HCT116 (cell line): ENCODE measurements at regions not wholly inside any gene's neighbourhood (a gene's known extent, or its start where the extent isn't known, plus 50 kb on each side); places are given as distances from the start of the nearest gene placed in this dataset.

Source experiments
- ATAC-seq: fragments of 200-7000 bp; cut with Tn5 transposase; 2 replicates; pipeline ENCODE4 v1.9.1; 2020; ENCODE audit warnings: mild to moderate bottlenecking, moderate library complexity
- BruUV-seq: library from RNA; stranded (reverse); fragments of 400-500 nt; replicated peaks from 2 replicates; lab custom pipeline; 2021; lab: Mats Ljungman, UMichigan
- CTCF ChIA-PET: fragments of 300-600 bp; sonication (Branson Sonifier 250); formaldehyde crosslinking; loops from one replicate; lab custom pipeline; 2021; ENCODE audit warnings: antibody characterized with exemption; lab: Charles Lee
- POLR2A ChIA-PET: fragments of 300-600, 350-600 bp; sonication (Branson Sonifier 250); formaldehyde crosslinking; loops from one replicate; lab custom pipeline; 2021; ENCODE audit warnings: antibody characterized with exemption; lab: Charles Lee
- RAD21 ChIA-PET, 2 experiments: fragments of 300-600 bp; sonication (Branson Sonifier 250); formaldehyde crosslinking; loops; one replicate each; lab custom pipeline; 2023; ENCODE audit warnings: low total read pairs in 2 of 2; ENCODE audit not compliant: uncharacterized antibody in 2 of 2, unreplicated experiment in 2 of 2, low non-redundant PET in 1 of 2; lab: Charles Lee
- DNase-seq: peaks from one replicate; pipeline ENCODE4 v3.0.0-alpha.2; 2010; ENCODE audit warnings: low read depth, low spot score
- H2AFZ ChIP-seq: fragments of 200-600 bp; shearing (Covaris generic), sonication (generic); 2 replicates; pipeline ENCODE4 v1.6.1; 2017; ENCODE audit warnings: low read depth, mixed run types, mixed read lengths, antibody characterized with exemption, low read length; ENCODE audit not compliant: poor library complexity, severe bottlenecking
- H3K27ac ChIP-seq: 2 replicates; pipeline ENCODE4 v1.5.1; 2012; ENCODE audit warnings: low read depth, low read length
- H3K27me3 ChIP-seq: fragments of 200-600 bp; sonication (generic); 2 replicates; pipeline ENCODE4 v1.6.1; 2016; ENCODE audit warnings: mixed run types, low read length, mixed read lengths; ENCODE audit not compliant: insufficient read depth
- H3K36me3 ChIP-seq, 2 experiments: fragments of 200-500 bp in 1 of 2; fragments of 200-600 bp in 1 of 2; sonication (Bioruptor generic) in 1 of 2; sonication (generic) in 1 of 2; 2 replicates each; pipeline versions ENCODE4 v1.5.1 to v1.6.1; 2014 to 2016; ENCODE audit warnings: low read length in 2 of 2, inconsistent platforms in 1 of 2, mixed read lengths in 1 of 2, mixed run types in 1 of 2; ENCODE audit not compliant: insufficient read depth in 2 of 2, control insufficient read depth in 1 of 2
- H3K4me1 ChIP-seq, 2 experiments: fragments of 200-600 bp in 1 of 2; sonication (generic) in 1 of 2; 2 replicates each; pipeline versions ENCODE4 v1.5.1 to v1.6.1; 2012 to 2017; ENCODE audit warnings: low read length in 2 of 2, inconsistent platforms in 1 of 2, mild to moderate bottlenecking in 1 of 2, mixed read lengths in 1 of 2, mixed run types in 1 of 2, moderate library complexity in 1 of 2; ENCODE audit not compliant: insufficient read depth in 2 of 2, control insufficient read depth in 1 of 2
- H3K4me2 ChIP-seq: fragments of 200-600 bp; sonication (generic); 2 replicates; pipeline ENCODE4 v1.6.1; 2017; ENCODE audit warnings: mixed run types, low read length, mixed read lengths
- H3K4me3 ChIP-seq, 2 experiments: fragments of 200-600 bp in 1 of 2; sonication (generic) in 1 of 2; replicated peaks in 1 of 2; 2 replicates each; pipeline ENCODE4 v1.5.1; 2011 to 2016; ENCODE audit warnings: low read length in 2 of 2, control low read depth in 1 of 2, low read depth in 1 of 2, mild to moderate bottlenecking in 1 of 2, mixed read lengths in 1 of 2, mixed run types in 1 of 2
- H3K79me2 ChIP-seq: fragments of 200-600 bp; sonication (generic); 2 replicates; pipeline ENCODE4 v1.6.1; 2017; ENCODE audit warnings: mild to moderate bottlenecking, mixed run types, low read length, moderate library complexity, mixed read lengths; ENCODE audit not compliant: insufficient read depth
- H3K9ac ChIP-seq: fragments of 200-600 bp; sonication (generic); 2 replicates; pipeline ENCODE4 v1.6.1; 2016; ENCODE audit warnings: low read length, mixed read lengths
- H3K9me2 ChIP-seq: fragments of 200-600 bp; sonication (generic), shearing (Covaris generic); 2 replicates; pipeline ENCODE4 v1.6.1; 2017; ENCODE audit warnings: mixed run types, mild to moderate bottlenecking, moderate library complexity; ENCODE audit not compliant: insufficient read depth
- H3K9me3 ChIP-seq, 2 experiments: fragments of 200-500 bp in 1 of 2; fragments of 200-600 bp in 1 of 2; sonication (Bioruptor generic) in 1 of 2; sonication (generic) in 1 of 2; 2 replicates each; pipeline ENCODE4 v1.6.1; 2014 to 2017; ENCODE audit warnings: low read length in 2 of 2, mixed read lengths in 2 of 2, inconsistent platforms in 1 of 2, low read depth in 1 of 2, mild to moderate bottlenecking in 1 of 2, mixed run types in 1 of 2, moderate library complexity in 1 of 2; ENCODE audit not compliant: control insufficient read depth in 1 of 2, insufficient read depth in 1 of 2
- H4K20me1 ChIP-seq: fragments of 200-600 bp; sonication (generic), shearing (Covaris generic); 2 replicates; pipeline ENCODE4 v1.6.1; 2017; ENCODE audit warnings: mixed run types, mild to moderate bottlenecking, moderate library complexity; ENCODE audit not compliant: insufficient read depth
- CBX3 ChIP-seq: IDR thresholded peaks from 2 replicates; pipeline ENCODE4 v1.6.1; 2012; ENCODE audit warnings: low read depth
- EGR1 ChIP-seq: IDR thresholded peaks from 2 replicates; pipeline ENCODE4 v1.6.1; 2012; ENCODE audit warnings: low read depth
- EZH2 ChIP-seq: fragments of 200-600 bp; sonication (generic); IDR thresholded peaks from 2 replicates; pipeline ENCODE4 v1.6.1; 2017; ENCODE audit warnings: antibody characterized with exemption, mixed run types
- EZH2phosphoT487 ChIP-seq: fragments of 200-600 bp; IDR thresholded peaks from 2 replicates; pipeline ENCODE4 v1.6.1; 2018; ENCODE audit warnings: antibody characterized with exemption, borderline replicate concordance
- JUND ChIP-seq: IDR thresholded peaks from 2 replicates; pipeline ENCODE4 v1.6.1; 2012
- POLR2AphosphoS5 ChIP-seq: IDR thresholded peaks from 2 replicates; pipeline ENCODE4 v1.6.1; 2011; ENCODE audit warnings: mild to moderate bottlenecking, low read depth, low read length, moderate library complexity
- RAD21 ChIP-seq: IDR thresholded peaks from 2 replicates; pipeline ENCODE4 v1.6.1; 2012; ENCODE audit warnings: low read depth, mild to moderate bottlenecking
- SIN3A ChIP-seq: IDR thresholded peaks from 2 replicates; pipeline ENCODE4 v1.6.1; 2012; ENCODE audit warnings: low read depth
- SP1 ChIP-seq: IDR thresholded peaks from 2 replicates; pipeline ENCODE4 v1.6.1; 2012; ENCODE audit warnings: low read depth
- SRF ChIP-seq: IDR thresholded peaks from 2 replicates; pipeline ENCODE4 v1.6.1; 2012; ENCODE audit warnings: low read depth
- TCF7L2 ChIP-seq: IDR thresholded peaks from 2 replicates; pipeline ENCODE4 v1.7.0; 2011; ENCODE audit warnings: borderline replicate concordance, inconsistent platforms; ENCODE audit not compliant: insufficient read depth, insufficient read length; ENCODE audit errors: extremely low read depth
- YY1 ChIP-seq: IDR thresholded peaks from 2 replicates; pipeline ENCODE4 v1.6.1; 2011; ENCODE audit warnings: low read length, low read depth, moderate library complexity, mild to moderate bottlenecking; ENCODE audit not compliant: insufficient replicate concordance; ENCODE audit errors: extremely low read depth
- ZFX ChIP-seq: fragments of 450-650 bp; IDR thresholded peaks from 2 replicates; pipeline ENCODE4 v1.6.1; 2017
- ZNF274 ChIP-seq: fragments of 200-500 bp; sonication (Bioruptor generic); IDR thresholded peaks from 2 replicates; pipeline ENCODE4 v1.6.1; 2014; ENCODE audit warnings: mild to moderate bottlenecking, low read depth, low read length, inconsistent platforms
- intact Hi-C: fragments of 100-400 bp; cut with micrococcal nuclease; formaldehyde crosslinking; loops from 2 replicates; pipeline ENCODE4 v1.10.0; 2022
- TF ChIP-seq, protein P1 (sequence below): IDR thresholded peaks from 2 replicates; pipeline ENCODE4 v1.6.1; 2011; ENCODE audit warnings: mild to moderate bottlenecking, low read length, moderate library complexity; ENCODE audit not compliant: insufficient replicate concordance; ENCODE audit errors: extremely low read depth
- TF ChIP-seq, protein P2 (sequence below): IDR thresholded peaks from 2 replicates; pipeline ENCODE4 v1.6.1; 2012
- TF ChIP-seq, protein P3 (sequence below): IDR thresholded peaks from 2 replicates; pipeline ENCODE4 v1.6.1; 2012

DNA sequence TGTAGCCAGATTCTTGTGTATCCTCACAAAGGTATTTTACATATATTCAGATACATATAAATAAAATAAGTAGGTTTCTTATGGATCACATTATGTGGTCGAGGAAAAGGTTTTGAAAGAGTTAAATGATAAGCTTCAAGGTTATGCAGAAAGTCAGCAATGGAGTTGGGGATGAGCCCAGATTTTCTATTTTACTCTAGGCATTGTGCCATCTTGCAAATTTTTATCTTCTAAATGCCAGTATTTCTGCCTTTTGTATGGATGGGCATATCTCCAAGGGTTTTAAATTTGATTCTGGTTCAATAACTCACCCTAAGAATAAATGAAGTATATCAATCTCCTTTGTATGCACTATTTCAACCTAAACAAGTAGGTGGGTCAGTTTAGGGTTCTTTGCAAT, 410.7 kb downstream of the DMRTA1 start:
- H3K79me2 ChIP-seq = no peaks in the 10 kb centered on the region
- ChIA-PET CTCF (no interaction called here), POLR2A (no interaction called here), RAD21 (no interaction called here)
- ATAC-seq (no peak), DNase-seq (no peak)
- no TSS peak for BruUV-seq
- intact Hi-C loops = no loop called here
- no peak overlapping the region for H2AFZ ChIP-seq
- H3K4me1 ChIP-seq = no peaks in the 10 kb centered on the region
- no peaks in the 10 kb centered on the region for H3K36me3 ChIP-seq
- H3K9me2 ChIP-seq = no peaks in the 10 kb centered on the region
- H3K4me2 ChIP-seq = no peak overlapping the region
- no peak for TF ChIP-seq EGR1
- TF ChIP-seq CBX3 = no peak
- H3K4me3 ChIP-seq = no peak overlapping the region
- H4K20me1 ChIP-seq = no peaks in the 10 kb centered on the region
- H3K27ac ChIP-seq = no peak overlapping the region
- H3K9ac ChIP-seq = no peak overlapping the region
- H3K9me3 ChIP-seq = peaks cover 0 to 3% of the 10 kb centered on the region in 2 experiments; a peak in 2 of 4 replicates
- no peaks in the 10 kb centered on the region for H3K27me3 ChIP-seq

DNA sequence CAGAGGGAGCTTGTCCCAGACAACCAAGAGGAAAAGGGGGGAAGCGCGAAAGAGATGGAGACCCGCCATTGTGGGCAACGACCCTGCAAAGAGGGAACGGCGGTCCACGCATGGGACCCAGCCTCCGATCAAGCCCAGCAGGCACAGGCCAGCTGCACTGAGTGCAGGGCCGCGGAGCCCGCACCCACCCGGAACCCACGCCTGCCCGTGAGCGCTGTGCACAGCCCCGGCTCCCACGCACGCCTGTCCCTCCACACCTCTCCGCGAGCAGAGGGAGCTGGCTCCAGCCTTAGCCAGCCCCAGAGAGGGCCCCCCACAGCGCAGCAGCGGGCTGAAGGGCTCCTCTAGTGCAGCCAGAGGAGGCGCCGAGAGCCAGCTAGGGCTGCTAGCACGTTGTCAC, 416.5 kb downstream of the DMRTA1 start:
- H3K27me3 ChIP-seq = no peaks in the 10 kb centered on the region
- H3K27ac ChIP-seq = no peak overlapping the region
- no TSS peak for BruUV-seq
- peaks cover 5 to 7% of the 10 kb centered on the region in 2 experiments; a peak in 2 of 4 replicates for H3K9me3 ChIP-seq
- intact Hi-C loops = no loop called here
- H3K36me3 ChIP-seq = no peaks in the 10 kb centered on the region
- no peak overlapping the region for H2AFZ ChIP-seq
- no peaks in the 10 kb centered on the region for H3K79me2 ChIP-seq
- no peaks in the 10 kb centered on the region for H3K9me2 ChIP-seq
- TF ChIP-seq TCF7L2 (no peak), RAD21 (no peak), SIN3A (no peak), EZH2phosphoT487 (no peak), POLR2AphosphoS5 (no peak), EGR1 (no peak), ZNF274 (no peak), JUND (no peak), EZH2 (no peak), YY1 (no peak), ZFX (no peak), SP1 (no peak), SRF (no peak)
- TF ChIP-seq, protein P1, sequence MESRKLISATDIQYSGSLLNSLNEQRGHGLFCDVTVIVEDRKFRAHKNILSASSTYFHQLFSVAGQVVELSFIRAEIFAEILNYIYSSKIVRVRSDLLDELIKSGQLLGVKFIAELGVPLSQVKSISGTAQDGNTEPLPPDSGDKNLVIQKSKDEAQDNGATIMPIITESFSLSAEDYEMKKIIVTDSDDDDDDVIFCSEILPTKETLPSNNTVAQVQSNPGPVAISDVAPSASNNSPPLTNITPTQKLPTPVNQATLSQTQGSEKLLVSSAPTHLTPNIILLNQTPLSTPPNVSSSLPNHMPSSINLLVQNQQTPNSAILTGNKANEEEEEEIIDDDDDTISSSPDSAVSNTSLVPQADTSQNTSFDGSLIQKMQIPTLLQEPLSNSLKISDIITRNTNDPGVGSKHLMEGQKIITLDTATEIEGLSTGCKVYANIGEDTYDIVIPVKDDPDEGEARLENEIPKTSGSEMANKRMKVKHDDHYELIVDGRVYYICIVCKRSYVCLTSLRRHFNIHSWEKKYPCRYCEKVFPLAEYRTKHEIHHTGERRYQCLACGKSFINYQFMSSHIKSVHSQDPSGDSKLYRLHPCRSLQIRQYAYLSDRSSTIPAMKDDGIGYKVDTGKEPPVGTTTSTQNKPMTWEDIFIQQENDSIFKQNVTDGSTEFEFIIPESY = no peak
- TF ChIP-seq, protein P2, sequence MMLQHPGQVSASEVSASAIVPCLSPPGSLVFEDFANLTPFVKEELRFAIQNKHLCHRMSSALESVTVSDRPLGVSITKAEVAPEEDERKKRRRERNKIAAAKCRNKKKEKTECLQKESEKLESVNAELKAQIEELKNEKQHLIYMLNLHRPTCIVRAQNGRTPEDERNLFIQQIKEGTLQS = no peak
- TF ChIP-seq, protein P3, sequence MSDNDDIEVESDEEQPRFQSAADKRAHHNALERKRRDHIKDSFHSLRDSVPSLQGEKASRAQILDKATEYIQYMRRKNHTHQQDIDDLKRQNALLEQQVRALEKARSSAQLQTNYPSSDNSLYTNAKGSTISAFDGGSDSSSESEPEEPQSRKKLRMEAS = no peak
- no peak overlapping the region for H3K9ac ChIP-seq
- POLR2A ChIA-PET = no interaction called here
- no peak for ATAC-seq
- H3K4me1 ChIP-seq = no peaks in the 10 kb centered on the region
- no peak overlapping the region for H3K4me3 ChIP-seq
- RAD21 ChIA-PET = no interaction called here
- H3K4me2 ChIP-seq = no peak overlapping the region
- no peaks in the 10 kb centered on the region for H4K20me1 ChIP-seq
- no peak for DNase-seq
- CTCF ChIA-PET = no interaction called here
